ENCODE measurements at regions not wholly inside any gene's neighbourhood (a gene's known extent, or its start where the extent isn't known, plus 50 kb on each side); places are given as distances from the start of the nearest gene placed in this dataset.
A peak's percentile ranks its signal among the peaks of the same experiment; 100 is the strongest.
"Not testable (repeated sequence)": the region's sequence is repeated elsewhere in the genome, so short reads cannot be mapped to it uniquely, and the experiment has no call there.

GRCh38 chr7:29649876-29650275 is 86.2 kb downstream of the PRR15 start:
- DNase-seq = no peak

DNA sequence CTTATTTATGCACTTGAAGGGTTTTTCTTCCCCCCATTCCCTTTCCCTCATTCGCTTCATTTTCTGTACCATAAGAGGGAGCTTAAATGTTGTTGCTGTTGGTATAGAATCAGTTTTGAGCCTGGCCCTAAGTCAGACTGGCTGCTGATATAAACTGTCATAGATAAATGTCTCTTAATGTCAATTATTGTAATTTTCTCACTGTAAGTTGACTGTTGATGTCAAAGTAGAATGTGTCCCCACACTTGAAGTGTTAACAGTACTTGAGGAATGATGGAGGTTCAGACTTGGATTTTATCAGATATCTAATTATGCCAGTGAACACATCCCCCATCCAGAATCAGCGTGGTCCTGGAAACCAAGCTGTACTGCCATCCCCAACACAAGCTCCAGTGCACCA is 87.8 kb downstream of the PRR15 start:
- no peak for DNase-seq

- no peak for DNase-seq
These were observed 88.9 kb downstream of the PRR15 start for GRCh38 chr7:29652556-29652955.

- not testable (repeated sequence) for DNase-seq
These were observed 90.7 kb downstream of the PRR15 start for GRCh38 chr7:29654340-29654739.

DNA sequence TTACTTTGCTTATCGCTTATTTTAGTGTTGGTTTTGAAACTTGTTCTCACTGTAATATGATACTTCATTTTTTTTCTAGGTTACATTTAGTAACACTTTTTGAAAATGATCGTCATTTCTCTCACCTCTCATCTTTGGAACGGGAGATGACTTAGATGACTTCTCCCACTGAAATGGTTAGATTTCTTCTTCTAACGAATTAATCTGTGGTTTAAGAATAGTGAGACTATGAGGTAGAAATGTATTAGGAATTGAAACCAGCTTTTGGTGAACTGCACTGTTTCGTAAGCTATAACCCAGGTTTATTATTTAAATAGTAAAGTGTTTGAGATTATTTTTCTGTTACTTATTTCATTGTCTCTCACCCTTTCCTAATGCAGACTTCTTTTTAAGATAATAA is 93.7 kb downstream of the PRR15 start:
- no peak for DNase-seq

DNA sequence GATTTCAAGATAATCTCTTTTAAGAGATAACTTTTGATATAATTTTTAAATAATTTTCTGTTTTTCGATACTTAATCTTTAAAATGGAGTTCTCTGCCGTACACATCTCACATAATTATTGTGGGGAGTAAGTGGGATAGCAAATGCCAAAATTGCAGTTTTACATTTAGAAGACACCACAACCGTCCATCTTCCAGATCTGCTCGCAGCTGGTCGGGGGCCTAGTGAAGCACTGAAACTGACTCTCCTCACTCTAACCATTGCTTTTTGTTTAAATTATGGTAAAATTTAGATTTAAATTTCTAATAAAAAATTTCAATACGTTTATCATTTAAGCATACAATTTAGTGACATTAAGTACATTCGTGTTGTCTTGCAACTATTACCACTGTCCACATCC is 94.2 kb downstream of the PRR15 start:
- DNase-seq = no peak

DNA sequence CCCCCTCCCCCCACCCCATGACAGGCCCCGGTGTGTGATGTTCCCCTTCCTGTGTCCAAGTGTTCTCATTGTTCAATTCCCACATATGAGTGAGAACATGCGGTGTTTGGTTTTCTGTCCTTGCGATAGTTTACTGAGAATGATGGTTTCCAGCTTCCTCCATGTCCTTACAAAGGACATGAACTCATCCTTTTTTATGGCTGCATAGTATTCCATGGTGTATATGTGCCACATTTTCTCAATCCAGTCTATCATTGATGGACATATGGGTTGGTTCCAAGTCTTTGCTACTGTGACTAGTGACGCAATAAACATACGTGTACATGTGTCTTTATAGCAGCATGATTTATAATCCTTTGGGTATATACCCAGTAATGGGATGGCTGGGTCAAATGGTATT is 95.6 kb downstream of the PRR15 start:
- DNase-seq = not testable (repeated sequence)

GRCh38 chr7:29662899-29663298 is 99.3 kb downstream of the PRR15 start:
- DNase-seq = not testable (repeated sequence)

DNA sequence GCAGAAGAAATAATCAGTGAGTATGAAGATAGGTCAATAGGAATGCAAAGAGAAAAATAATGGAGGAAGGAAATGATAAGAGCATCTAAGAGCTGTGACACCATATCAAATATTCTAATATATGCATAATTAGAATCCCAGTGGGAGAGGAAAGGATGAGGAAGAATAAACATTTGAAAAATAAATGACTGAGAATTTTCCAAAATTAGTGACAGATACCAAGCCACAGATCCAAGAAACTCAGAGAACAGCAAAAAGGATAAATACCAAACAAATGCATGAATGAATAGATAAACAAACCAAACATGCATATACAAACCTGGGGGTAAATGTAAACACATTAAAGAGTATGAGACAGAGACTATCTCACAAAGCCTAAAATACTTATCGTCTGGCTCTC is 101.4 kb downstream of the PRR15 start:
- DNase-seq = not testable (repeated sequence)

GRCh38 chr7:29667096-29667669 is 103.5 kb downstream of the PRR15 start:
- DNase-seq = not testable (repeated sequence)

- DNase-seq = not testable (repeated sequence)
These were observed 107.7 kb downstream of the PRR15 start for GRCh38 chr7:29671286-29671685.

DNA sequence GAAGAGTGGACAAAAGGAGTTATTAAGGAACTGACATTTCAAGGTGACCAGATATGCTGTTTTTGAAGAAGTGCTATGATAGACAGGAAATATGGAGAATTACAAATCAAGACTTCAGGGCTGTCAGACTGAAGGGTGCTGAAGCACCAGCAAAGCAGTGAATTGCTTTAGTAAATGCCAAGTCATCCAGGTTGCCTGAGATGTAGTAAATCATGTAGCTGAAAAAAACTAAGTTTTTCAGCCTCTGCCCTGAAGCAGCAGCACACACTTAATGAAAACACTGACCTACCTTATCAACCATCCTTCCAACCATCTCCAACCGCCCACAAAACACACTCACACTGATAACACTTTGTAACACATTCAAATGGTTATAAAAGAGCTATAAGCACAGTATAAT is 110.0 kb downstream of the PRR15 start:
- not testable (repeated sequence) for DNase-seq

DNA sequence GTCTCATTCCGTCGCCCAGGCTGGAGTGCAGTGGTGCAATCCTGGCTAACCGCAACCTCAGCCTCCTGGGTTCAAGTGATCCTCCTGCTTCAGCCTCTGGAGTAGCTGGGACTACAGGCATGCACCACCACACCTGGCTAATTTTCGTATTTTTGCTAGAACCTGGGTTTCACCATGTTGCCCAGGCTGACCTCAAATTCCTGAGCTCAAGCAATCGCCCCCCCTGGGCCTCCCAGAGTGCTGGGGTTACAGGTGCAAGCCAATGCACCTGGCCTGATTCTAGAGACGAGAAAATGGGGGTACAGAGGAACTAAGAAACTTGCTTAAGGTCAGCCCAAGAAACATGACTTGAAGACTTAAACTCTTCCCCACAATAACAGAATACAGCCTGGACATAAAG is 111.0 kb downstream of the PRR15 start:
- not testable (repeated sequence) for DNase-seq

DNA sequence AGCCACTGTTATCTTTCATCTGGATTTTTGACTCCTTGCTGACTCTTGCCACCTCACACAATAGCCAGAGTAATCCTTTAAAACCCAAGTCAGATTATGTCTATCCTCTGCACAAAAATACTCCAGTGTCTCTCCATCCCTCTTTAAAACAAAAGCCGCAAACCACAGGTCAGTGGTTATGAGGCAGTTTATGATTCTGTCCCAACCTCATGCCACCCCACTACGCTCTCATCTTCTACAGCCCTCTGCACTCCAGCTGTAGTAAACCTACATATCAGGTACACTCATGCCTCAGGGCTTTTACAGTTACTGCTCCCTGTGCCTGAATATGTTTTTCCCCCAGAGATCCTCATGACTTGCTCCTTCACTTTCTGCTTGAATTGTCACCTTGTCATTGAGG is 113.6 kb downstream of the PRR15 start:
- DNase-seq = not testable (repeated sequence)

GRCh38 chr7:29679963-29680362 is 116.3 kb downstream of the PRR15 start:
- DNase-seq = not testable (repeated sequence)

- not testable (repeated sequence) for DNase-seq
These were observed 117.0 kb downstream of the PRR15 start for GRCh38 chr7:29680601-29681000.

GRCh38 chr7:29684151-29684786 is 120.6 kb downstream of the PRR15 start:
- not testable (repeated sequence) for DNase-seq

DNA sequence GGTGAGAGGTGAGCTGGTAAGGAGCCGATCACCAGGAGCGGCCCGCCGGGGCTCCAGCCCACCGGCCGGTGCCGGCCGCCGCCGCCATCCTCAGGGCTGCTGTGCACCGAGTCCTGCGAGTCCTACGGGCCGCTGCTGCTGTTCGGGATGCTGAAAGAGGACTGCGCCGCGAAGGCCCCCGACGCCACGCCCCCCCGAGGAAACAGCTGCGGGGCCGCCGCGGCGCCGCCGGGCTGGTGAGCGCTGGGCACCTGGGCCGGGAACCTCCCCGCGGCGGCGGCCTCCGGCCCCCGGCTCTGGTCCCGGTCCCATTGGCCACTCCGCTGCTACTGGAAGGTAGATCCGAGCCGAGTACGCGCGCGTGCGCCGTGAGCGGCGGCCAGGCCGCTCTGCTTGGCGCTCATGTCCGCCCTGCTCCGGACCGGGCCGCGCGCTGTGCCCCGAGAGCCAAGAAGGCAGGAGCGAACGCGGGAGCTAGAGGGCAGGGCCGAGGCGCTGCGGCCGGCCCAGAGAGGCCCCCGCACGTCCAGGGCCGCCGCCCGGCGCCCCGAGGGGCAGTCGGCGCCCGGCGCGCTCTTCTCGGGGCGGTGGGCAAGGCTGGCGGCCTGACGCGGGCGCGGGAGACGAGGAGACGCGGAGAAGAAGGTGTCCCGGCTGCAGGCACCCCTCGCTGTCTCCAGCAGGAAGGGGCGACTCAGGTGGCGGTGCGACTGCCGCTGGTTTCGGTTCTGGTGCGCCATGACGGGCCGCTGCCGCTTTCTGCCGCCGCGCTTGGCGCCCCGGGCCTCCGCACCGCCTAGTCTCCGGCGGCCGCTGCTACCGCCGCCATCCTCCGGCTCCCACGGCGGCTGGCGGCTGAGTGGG is 121.3 kb upstream of the WIPF3 start:
- peak; percentile 24 to 43 for DNase-seq

- not testable (repeated sequence) for DNase-seq
These were observed 120.5 kb upstream of the WIPF3 start for GRCh38 chr7:29685651-29686271.

GRCh38 chr7:29690510-29690909 is 115.8 kb upstream of the WIPF3 start:
- not testable (repeated sequence) for DNase-seq

GRCh38 chr7:29696402-29696801 is 109.9 kb upstream of the WIPF3 start:
- not testable (repeated sequence) for DNase-seq

DNA sequence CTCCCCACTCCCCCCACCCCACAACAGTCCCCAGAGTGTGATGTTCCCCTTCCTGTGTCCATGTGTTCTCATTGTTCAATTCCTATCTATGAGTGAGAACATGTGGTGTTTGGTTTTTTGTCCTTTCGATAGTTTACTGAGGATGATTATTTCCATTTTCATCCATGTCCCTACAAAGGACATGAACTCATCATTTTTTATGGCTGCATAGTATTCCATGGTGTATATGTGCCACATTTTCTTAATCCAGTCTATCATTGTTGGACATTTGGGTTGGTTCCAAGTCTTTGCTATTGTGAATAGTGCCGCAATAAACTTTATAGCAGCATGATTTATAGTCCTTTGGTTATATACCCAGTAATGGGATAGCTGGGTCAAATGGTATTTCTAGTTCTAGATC is 106.6 kb upstream of the WIPF3 start:
- DNase-seq = not testable (repeated sequence)

DNA sequence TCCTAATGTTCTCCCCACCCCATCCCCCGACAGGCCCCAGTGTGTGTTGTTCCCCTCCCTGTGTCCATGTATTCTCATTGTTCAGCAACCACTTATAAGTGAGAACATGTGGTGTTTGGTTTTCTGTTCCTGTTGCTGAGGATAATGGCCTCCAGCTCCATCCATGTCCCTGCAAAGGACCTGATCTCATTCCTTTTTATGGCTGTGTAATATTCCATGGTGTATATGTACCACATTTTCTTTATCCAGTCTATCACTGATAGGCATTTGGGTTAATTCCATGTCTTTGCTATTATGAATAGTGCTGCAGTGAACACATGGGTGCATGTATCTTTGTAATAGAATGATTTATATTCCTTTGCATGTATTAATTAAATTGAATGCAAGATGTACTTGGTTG is 104.8 kb upstream of the WIPF3 start:
- DNase-seq = not testable (repeated sequence)

Measured in CD4-positive, alpha-beta T cell treated with Interleukin-1 beta for 1 hour (primary cell).